Neural progenitor cell (in vitro differentiated cells): ENCODE measurements at regions not wholly inside any gene's neighbourhood (a gene's known extent, or its start where the extent isn't known, plus 50 kb on each side); places are given as distances from the start of the nearest gene placed in this dataset.

Experiments used
- EZH2 ChIP-seq: fragments of 200-600 bp; sonication (generic); IDR thresholded peaks from 2 replicates; pipeline ENCODE4 v1.6.1; 2017; ENCODE audit warnings: antibody characterized with exemption, mild to moderate bottlenecking, moderate library complexity
- EZH2phosphoT487 ChIP-seq: fragments of 200-600 bp; sonication (generic); IDR thresholded peaks from 2 replicates; pipeline ENCODE4 v1.6.1; 2017; ENCODE audit warnings: antibody characterized with exemption
- TF ChIP-seq, protein P1 (sequence below): fragments of 200-600 bp; sonication (generic); IDR thresholded peaks from 2 replicates; pipeline ENCODE4 v1.5.1; 2017; ENCODE audit warnings: antibody characterized with exemption, mild to moderate bottlenecking

DNA sequence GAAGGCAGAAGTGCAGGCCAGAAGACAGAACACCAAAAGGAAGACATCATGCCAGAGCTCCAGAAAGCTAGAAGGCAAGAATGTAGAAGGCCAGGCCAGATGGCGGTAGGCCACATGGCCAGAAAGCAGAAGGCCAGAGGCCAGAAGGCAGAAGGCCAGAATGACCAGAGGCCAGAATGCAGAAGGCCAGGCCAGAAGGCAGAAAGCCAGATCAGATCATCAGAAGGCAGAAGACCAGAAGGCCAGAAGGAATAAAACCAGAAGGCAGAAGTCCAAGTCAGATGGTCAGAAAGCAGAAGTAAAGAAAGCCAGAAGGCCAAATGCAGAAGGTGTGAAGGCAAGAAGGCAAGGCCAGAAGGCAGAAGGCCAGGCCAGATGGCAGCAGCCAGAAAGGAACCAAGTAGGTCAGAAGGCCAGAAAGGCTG, 185.0 kb downstream of the TUBA3C start:
- TF ChIP-seq, protein P1, sequence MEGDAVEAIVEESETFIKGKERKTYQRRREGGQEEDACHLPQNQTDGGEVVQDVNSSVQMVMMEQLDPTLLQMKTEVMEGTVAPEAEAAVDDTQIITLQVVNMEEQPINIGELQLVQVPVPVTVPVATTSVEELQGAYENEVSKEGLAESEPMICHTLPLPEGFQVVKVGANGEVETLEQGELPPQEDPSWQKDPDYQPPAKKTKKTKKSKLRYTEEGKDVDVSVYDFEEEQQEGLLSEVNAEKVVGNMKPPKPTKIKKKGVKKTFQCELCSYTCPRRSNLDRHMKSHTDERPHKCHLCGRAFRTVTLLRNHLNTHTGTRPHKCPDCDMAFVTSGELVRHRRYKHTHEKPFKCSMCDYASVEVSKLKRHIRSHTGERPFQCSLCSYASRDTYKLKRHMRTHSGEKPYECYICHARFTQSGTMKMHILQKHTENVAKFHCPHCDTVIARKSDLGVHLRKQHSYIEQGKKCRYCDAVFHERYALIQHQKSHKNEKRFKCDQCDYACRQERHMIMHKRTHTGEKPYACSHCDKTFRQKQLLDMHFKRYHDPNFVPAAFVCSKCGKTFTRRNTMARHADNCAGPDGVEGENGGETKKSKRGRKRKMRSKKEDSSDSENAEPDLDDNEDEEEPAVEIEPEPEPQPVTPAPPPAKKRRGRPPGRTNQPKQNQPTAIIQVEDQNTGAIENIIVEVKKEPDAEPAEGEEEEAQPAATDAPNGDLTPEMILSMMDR: no peak
- TF ChIP-seq EZH2 (no peak), EZH2phosphoT487 (no peak)
